Ovary (tissue), 3 donors: ENCODE measurements at regions not wholly inside any gene's neighbourhood (a gene's known extent, or its start where the extent isn't known, plus 50 kb on each side); places are given as distances from the start of the nearest gene placed in this dataset.

Source experiments
- CTCF ChIP-seq, 3 donors: fragments of 450-650 bp in 2 of 3; fragments of 200-600 bp in 1 of 3; IDR thresholded peaks; one replicate each; pipeline versions ENCODE4 v1.5.1 to v1.8.0; 2016 to 2022; ENCODE audit warnings: antibody characterized with exemption in 3 of 3, mild to moderate bottlenecking in 1 of 3
- EP300 ChIP-seq: sonication (generic); formaldehyde crosslinking; IDR thresholded peaks from one replicate; pipeline ENCODE4 v1.6.1; 2017; ENCODE audit warnings: antibody characterized with exemption
- POLR2A ChIP-seq: fragments of 450-650 bp; IDR thresholded peaks from one replicate; pipeline ENCODE4 v1.6.1; 2017; ENCODE audit warnings: antibody characterized with exemption, mild to moderate bottlenecking, moderate library complexity
- donor health status: DM: no; HTN: no; CAD: no.

GRCh38 chr11:13102513-13102840 is 93.4 kb downstream of the RASSF10 start:
- TF ChIP-seq CTCF (IDR thresholded peaks at IDR 0.05) (no peak), POLR2A (no peak), EP300 (no peak)
